NCI-H1930 (cell line): ENCODE measurements at regions not wholly inside any gene's neighbourhood (a gene's known extent, or its start where the extent isn't known, plus 50 kb on each side); places are given as distances from the start of the nearest gene placed in this dataset.

Source experiments
- DNase-seq, 2 experiments: peaks; one replicate each; lab custom pipeline; 2025; lab: John Stamatoyannopoulos, UW

GRCh38 chr2:42897358-42897757, 105.0 kb upstream of the HAAO start:
- DNase-seq: no peak

GRCh38 chr2:42895791-42896135, 103.4 kb upstream of the HAAO start:
- no peak for DNase-seq

- no peak for DNase-seq
Observed at GRCh38 chr2:42895134-42895790, 102.9 kb upstream of the HAAO start.

GRCh38 chr2:42893047-42893758, 100.8 kb upstream of the HAAO start:
- DNase-seq: no peak

GRCh38 chr2:42890791-42891355, 98.5 kb upstream of the HAAO start:
- no peak for DNase-seq

- no peak for DNase-seq
Observed at GRCh38 chr2:42888321-42889245, 96.2 kb upstream of the HAAO start.

GRCh38 chr2:42886921-42887320, 94.5 kb upstream of the HAAO start:
- DNase-seq: no peak

GRCh38 chr2:42882756-42883155, 90.4 kb upstream of the HAAO start:
- DNase-seq: no peak

- no peak for DNase-seq
Observed at GRCh38 chr2:42881732-42882131, 89.3 kb upstream of the HAAO start.

- DNase-seq: no peak
Observed at GRCh38 chr2:42880738-42881690, 88.6 kb upstream of the HAAO start.

- DNase-seq: no peak
Observed at GRCh38 chr2:42879913-42880737, 87.7 kb upstream of the HAAO start.

GRCh38 chr2:42879121-42879705, 86.8 kb upstream of the HAAO start:
- no peak for DNase-seq

- no peak for DNase-seq
Observed at GRCh38 chr2:42878581-42878980, 86.2 kb upstream of the HAAO start.

GRCh38 chr2:42877936-42878335, 85.6 kb upstream of the HAAO start:
- no peak for DNase-seq

- DNase-seq: no peak
Observed at GRCh38 chr2:42877511-42877910, 85.1 kb upstream of the HAAO start.

GRCh38 chr2:42876326-42876751, 84.0 kb upstream of the HAAO start:
- no peak for DNase-seq

GRCh38 chr2:42875880-42876279, 83.5 kb upstream of the HAAO start:
- no peak for DNase-seq

- DNase-seq: no peak
Observed at GRCh38 chr2:42874949-42875801, 82.8 kb upstream of the HAAO start.

GRCh38 chr2:42872721-42873120, 80.3 kb upstream of the HAAO start:
- DNase-seq: no peak
